K562 (cell line): ENCODE measurements at regions not wholly inside any gene's neighbourhood (a gene's known extent, or its start where the extent isn't known, plus 50 kb on each side); places are given as distances from the start of the nearest gene placed in this dataset.

ENCODE experiments used
- ATAC-seq: fragments of 200-7000 bp; cut with Tn5 transposase; 3 replicates; pipeline ENCODE4 v1.9.1; 2020; ENCODE audit warnings: moderate library complexity
- BruUV-seq: library from RNA; stranded (reverse); fragments of 400-500 nt; replicated peaks from 2 replicates; lab custom pipeline; 2021; lab: Mats Ljungman, UMichigan
- CTCF ChIA-PET: fragments of 300-600 bp; formaldehyde crosslinking; extraction: SDS; loops from one replicate; lab custom pipeline; 2021; ENCODE audit warnings: low intra/inter-chr PET ratio; lab: Yijun Ruan, JAX
- POLR2A ChIA-PET: fragments of 300-600, 350-650 bp; sonication (Branson Sonifier 250); formaldehyde crosslinking; extraction: SDS; loops from one replicate; lab custom pipeline; 2021; ENCODE audit warnings: antibody characterized with exemption, inconsistent platforms; lab: Yijun Ruan, JAX
- DNase-seq, 4 experiments: peaks; one replicate each; pipeline versions ENCODE4 v3.0.0 to v3.0.0-alpha.2; 2011 to 2018; ENCODE audit warnings: low spot score in 3 of 4, mixed read lengths in 3 of 4; ENCODE audit errors: extremely low read depth in 1 of 4
- FAIRE-seq: peaks from 2 replicates; lab custom pipeline; 2011; peaks lifted over from hg19 to GRCh38; lab: Jason Lieb, UNC
- H2AFZ ChIP-seq: 2 replicates; pipeline ENCODE4 v1.6.0; 2011; ENCODE audit warnings: low read depth, low read length, control low read depth, inconsistent platforms
- H3K27ac ChIP-seq: fragments of 200-600 bp; 3 replicates; pipeline ENCODE4 v1.8.0; 2011; ENCODE audit warnings: low read depth, mild to moderate bottlenecking, control low read depth, inconsistent platforms, low read length, moderate library complexity, mixed read lengths; ENCODE audit errors: extremely low read depth
- H3K27me3 ChIP-seq, 2 experiments: fragments of 300-600 bp in 1 of 2; 2 replicates in 1 of 2; 3 replicates in 1 of 2; pipeline versions ENCODE4 v1.6.0 to v1.8.0; 2011; ENCODE audit warnings: inconsistent platforms in 2 of 2, low read length in 2 of 2, mild to moderate bottlenecking in 1 of 2, mixed read lengths in 1 of 2, moderate library complexity in 1 of 2; ENCODE audit not compliant: control insufficient read depth in 2 of 2, insufficient read depth in 2 of 2
- H3K36me3 ChIP-seq: fragments of 300-600 bp; 3 replicates; pipeline ENCODE4 v1.8.0; 2011; ENCODE audit warnings: mild to moderate bottlenecking, low read length, inconsistent platforms; ENCODE audit not compliant: control insufficient read depth, insufficient read depth
- H3K4me1 ChIP-seq, 2 experiments: fragments of 200-600 bp in 1 of 2; replicated peaks in 1 of 2; 2 replicates in 1 of 2; 3 replicates in 1 of 2; pipeline versions ENCODE4 v1.5.1 to v1.8.0; 2011; ENCODE audit warnings: inconsistent platforms in 2 of 2, low read length in 2 of 2, mild to moderate bottlenecking in 1 of 2, mixed read lengths in 1 of 2, moderate library complexity in 1 of 2; ENCODE audit not compliant: control insufficient read depth in 2 of 2, insufficient read depth in 2 of 2
- H3K4me2 ChIP-seq: 2 replicates; pipeline ENCODE4 v1.6.1; 2011; ENCODE audit warnings: low read length, control low read depth, inconsistent platforms, mixed read lengths; ENCODE audit not compliant: insufficient read depth
- H3K4me3 ChIP-seq: fragments of 200-600 bp; sonication (generic), shearing (Covaris generic); 2 replicates; pipeline ENCODE4 v1.5.1; 2016; ENCODE audit warnings: control low read depth, inconsistent platforms
- H3K79me2 ChIP-seq: fragments of 200-600 bp; 3 replicates; pipeline ENCODE4 v1.8.0; 2011; ENCODE audit warnings: low read length, inconsistent platforms; ENCODE audit not compliant: control insufficient read depth, insufficient read depth
- H3K9ac ChIP-seq, 2 experiments: 2 replicates each; pipeline versions ENCODE4 v1.6.0 to v1.6.1; 2011; ENCODE audit warnings: low read depth in 2 of 2, low read length in 2 of 2, control low read depth in 1 of 2, inconsistent platforms in 1 of 2, mild to moderate bottlenecking in 1 of 2, mixed read lengths in 1 of 2; ENCODE audit not compliant: insufficient read depth in 1 of 2
- H3K9me1 ChIP-seq: one replicate; pipeline ENCODE4 v1.6.0; 2011; ENCODE audit warnings: inconsistent platforms, mild to moderate bottlenecking, low read length, moderate library complexity; ENCODE audit not compliant: control insufficient read depth, insufficient read depth
- H3K9me3 ChIP-seq: replicated peaks from 2 replicates; pipeline ENCODE4 v1.5.1; 2011; ENCODE audit warnings: low read depth, low read length, inconsistent platforms; ENCODE audit not compliant: control insufficient read depth, insufficient read depth
- H4K20me1 ChIP-seq: replicated peaks from 2 replicates; pipeline ENCODE4 v1.6.1; 2011; ENCODE audit warnings: low read length, inconsistent platforms, mixed read lengths; ENCODE audit not compliant: control insufficient read depth, insufficient read depth
- CHD1 ChIP-seq: fragments of 200-600 bp; sonication (generic); IDR thresholded peaks from one replicate; pipeline ENCODE4 v1.6.1; 2012; ENCODE audit warnings: mild to moderate bottlenecking, moderate library complexity, low read length, inconsistent platforms
- FOXP1 ChIP-seq: sonication (generic); formaldehyde crosslinking; IDR thresholded peaks from 2 replicates; pipeline ENCODE4 v1.8.0; 2022; ENCODE audit warnings: mild to moderate bottlenecking, missing genetic modification reagents
- GTF2E2 ChIP-seq: fragments of 200-800 bp; sonication (Bioruptor generic); IDR thresholded peaks from 2 replicates; pipeline ENCODE4 v1.6.1; 2016; ENCODE audit warnings: missing genetic modification characterization, missing compliant biosample characterization
- HBP1 ChIP-seq: fragments of 450-650 bp; formaldehyde crosslinking; IDR thresholded peaks from 2 replicates; pipeline ENCODE4 v1.4.0; 2022; ENCODE audit warnings: missing genetic modification characterization
- KDM2B ChIP-seq: fragments of 250-450 bp; sonication (Bioruptor Pico); IDR thresholded peaks from 2 replicates; pipeline ENCODE4 v1.8.0; 2021; ENCODE audit warnings: mild to moderate bottlenecking, moderate library complexity
- NCOR1 ChIP-seq: fragments of 450-650 bp; IDR thresholded peaks from 2 replicates; pipeline ENCODE4 v1.6.1; 2016; ENCODE audit warnings: mild to moderate bottlenecking, moderate library complexity
- NKRF ChIP-seq: fragments of 450-650 bp; IDR thresholded peaks from 2 replicates; pipeline ENCODE4 v1.6.1; 2016; ENCODE audit warnings: borderline replicate concordance
- SRSF3 ChIP-seq: fragments of 200-400 bp; formaldehyde crosslinking; IDR thresholded peaks from 2 replicates; pipeline ENCODE4 v1.6.1; 2016; ENCODE audit warnings: mild to moderate bottlenecking, low read length, moderate library complexity; ENCODE audit not compliant: insufficient read depth
- UBTF ChIP-seq, 2 experiments: IDR thresholded peaks; 2 replicates each; pipeline ENCODE4 v1.6.1; 2012; ENCODE audit warnings: improper control_type of control experiment in 2 of 2, low read depth in 2 of 2, low read length in 2 of 2, borderline replicate concordance in 1 of 2
- USF2 ChIP-seq: sonication (generic); formaldehyde crosslinking; IDR thresholded peaks from 2 replicates; pipeline ENCODE4 v1.5.0; 2020; ENCODE audit warnings: missing genetic modification reagents
- ZFP91 ChIP-seq: sonication (generic); formaldehyde crosslinking; IDR thresholded peaks from 2 replicates; pipeline ENCODE4 v1.8.0; 2022; ENCODE audit warnings: mild to moderate bottlenecking, missing genetic modification reagents
- ZNF143 ChIP-seq: sonication (generic); formaldehyde crosslinking; IDR thresholded peaks from 2 replicates; pipeline ENCODE4 v1.9.0; 2022; ENCODE audit warnings: mild to moderate bottlenecking, missing genetic modification reagents
- ZNF444 ChIP-seq: fragments of 250-450 bp; sonication (Bioruptor Pico); IDR thresholded peaks from 2 replicates; pipeline ENCODE4 v1.4.0; 2020; ENCODE audit warnings: mild to moderate bottlenecking, moderate library complexity
- ZNF511 ChIP-seq: sonication (generic); formaldehyde crosslinking; IDR thresholded peaks from 2 replicates; pipeline ENCODE4 v1.8.0; 2022; ENCODE audit warnings: mild to moderate bottlenecking, missing genetic modification reagents
- WGBS: fragments of 100-300 bp; shearing (Covaris generic); methylation state at CpG from one replicate; pipeline ENCODE4 v1.1.6; 2016; ENCODE audit warnings: low coverage, mixed read lengths; ENCODE audit not compliant: insufficient coverage; ENCODE audit errors: missing lambda C conversion rate; 5-methylcytosine and 5-hydroxymethylcytosine counted together
- in situ Hi-C: fragments of 300-500 bp; cut with MboI; formaldehyde crosslinking; loops from 4 replicates; pipeline ENCODE4 v1.15.0; 2018; ENCODE audit warnings: inconsistent platforms, mixed read lengths
- intact Hi-C: fragments of 100-400 bp; cut with micrococcal nuclease; formaldehyde crosslinking; loops from 2 replicates; pipeline ENCODE4 v1.14.2; 2022

GRCh38 chr10:130545697-130546096 lies 409.5 kb downstream of the GLRX3 start (continued):
- TF ChIP-seq FOXP1 (CRISPR knock-in tag) (no peak), ZNF143 (no peak), KDM2B (CRISPR knock-in tag) (no peak), NKRF (no peak), CHD1 (no peak), ZNF444 (CRISPR knock-in tag) (no peak), GTF2E2 (tag) (no peak), ZFP91 (CRISPR knock-in tag) (no peak), SRSF3 (no peak)

- in situ Hi-C loops = no loop called here
- TF ChIP-seq UBTF (IDR thresholded peaks at IDR 0.05; ENCODE audit: borderline replicate concordance in 1 of 2, low read depth in 2 of 2, low read length in 2 of 2) (no peak), HBP1 (no peak), ZNF511 (no peak), USF2 (CRISPR knock-in tag) (no peak), NCOR1 (no peak)
Observed at GRCh38 chr10:130546841-130547240, 410.6 kb downstream of the GLRX3 start.

More at GRCh38 chr10:130546841-130547240, 410.6 kb downstream of the GLRX3 start:
- DNase-seq (no peak), ATAC-seq (no peak), FAIRE-seq (no peak)
- no peaks in the 10 kb centered on the region for H3K36me3 ChIP-seq
- no peak overlapping the region for H3K4me3 ChIP-seq
- no peak overlapping the region for H2AFZ ChIP-seq
- no peak overlapping the region for H3K4me2 ChIP-seq
- POLR2A ChIA-PET = no interaction called here
- BruUV-seq = no TSS peak
- H3K27ac ChIP-seq = no peak overlapping the region
- no peaks in the 10 kb centered on the region for H3K79me2 ChIP-seq
- WGBS = 0% methylated on average over 4 of the region's 7 CpGs
- H3K9me1 ChIP-seq = no peaks in the 10 kb centered on the region
- intact Hi-C loops = no loop called here
- no peaks in the 10 kb centered on the region for H3K9me3 ChIP-seq
- no peaks in the 10 kb centered on the region for H4K20me1 ChIP-seq
- no peaks in the 10 kb centered on the region for H3K4me1 ChIP-seq
- CTCF ChIA-PET = no interaction called here
- peaks cover 0 to 10% of the 10 kb centered on the region in 2 experiments; a peak in 3 of 5 replicates for H3K27me3 ChIP-seq
- no peak overlapping the region for H3K9ac ChIP-seq
